ENCODE measurements at regions not wholly inside any gene's neighbourhood (a gene's known extent, or its start where the extent isn't known, plus 50 kb on each side); places are given as distances from the start of the nearest gene placed in this dataset.

DNA sequence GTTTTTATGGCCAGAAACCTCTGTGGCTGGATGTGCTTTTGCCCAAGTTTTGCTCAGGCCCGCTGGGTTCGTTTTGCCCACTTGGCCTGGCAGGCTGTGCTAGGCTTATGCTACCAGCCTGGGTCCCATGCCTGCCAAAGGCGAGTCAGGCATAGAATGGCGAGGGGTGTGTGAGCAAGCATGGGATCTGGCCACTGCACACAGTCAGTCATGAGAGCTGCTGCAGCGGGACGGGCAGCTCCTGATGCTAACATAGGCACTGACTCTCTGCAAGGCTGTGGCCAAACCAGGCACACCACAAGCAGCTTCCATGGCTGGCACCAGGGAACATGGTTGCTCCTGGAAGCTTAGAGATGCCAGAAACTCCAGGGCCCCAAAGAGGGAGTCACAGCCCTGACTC is 52.9 kb upstream of the PCDH15 start:
- TF ChIP-seq SUPT20H (IDR thresholded peaks at IDR 0.05; ENCODE audit: borderline replicate concordance, control insufficient read depth, low read depth, low read length) (no peak), MXI1 (IDR thresholded peaks at IDR 0.05; ENCODE audit: low read depth, low read length) (no peak), RBBP5 (conservative IDR thresholded peaks at IDR 0.05) (no peak), GABPA (IDR thresholded peaks at IDR 0.05; ENCODE audit: low read depth) (no peak), KDM1A (IDR thresholded peaks at IDR 0.05; ENCODE audit: borderline replicate concordance) (no peak), SIN3A (IDR thresholded peaks at IDR 0.05; ENCODE audit: low read depth, low read length) (no peak), HDAC2 (IDR thresholded peaks at IDR 0.05) (no peak), POLR2A (IDR thresholded peaks at IDR 0.05; ENCODE audit: low read depth, low read length) (no peak)
- TF ChIP-seq, protein P1, sequence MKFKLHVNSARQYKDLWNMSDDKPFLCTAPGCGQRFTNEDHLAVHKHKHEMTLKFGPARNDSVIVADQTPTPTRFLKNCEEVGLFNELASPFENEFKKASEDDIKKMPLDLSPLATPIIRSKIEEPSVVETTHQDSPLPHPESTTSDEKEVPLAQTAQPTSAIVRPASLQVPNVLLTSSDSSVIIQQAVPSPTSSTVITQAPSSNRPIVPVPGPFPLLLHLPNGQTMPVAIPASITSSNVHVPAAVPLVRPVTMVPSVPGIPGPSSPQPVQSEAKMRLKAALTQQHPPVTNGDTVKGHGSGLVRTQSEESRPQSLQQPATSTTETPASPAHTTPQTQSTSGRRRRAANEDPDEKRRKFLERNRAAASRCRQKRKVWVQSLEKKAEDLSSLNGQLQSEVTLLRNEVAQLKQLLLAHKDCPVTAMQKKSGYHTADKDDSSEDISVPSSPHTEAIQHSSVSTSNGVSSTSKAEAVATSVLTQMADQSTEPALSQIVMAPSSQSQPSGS (IDR thresholded peaks at IDR 0.05; ENCODE audit: low read length), result no peak
- TF ChIP-seq, protein P2, sequence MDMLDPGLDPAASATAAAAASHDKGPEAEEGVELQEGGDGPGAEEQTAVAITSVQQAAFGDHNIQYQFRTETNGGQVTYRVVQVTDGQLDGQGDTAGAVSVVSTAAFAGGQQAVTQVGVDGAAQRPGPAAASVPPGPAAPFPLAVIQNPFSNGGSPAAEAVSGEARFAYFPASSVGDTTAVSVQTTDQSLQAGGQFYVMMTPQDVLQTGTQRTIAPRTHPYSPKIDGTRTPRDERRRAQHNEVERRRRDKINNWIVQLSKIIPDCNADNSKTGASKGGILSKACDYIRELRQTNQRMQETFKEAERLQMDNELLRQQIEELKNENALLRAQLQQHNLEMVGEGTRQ (IDR thresholded peaks at IDR 0.05; ENCODE audit: borderline replicate concordance, low read depth, low read length), result no peak
